Right lobe of liver (tissue), 4 donors: ENCODE measurements at regions not wholly inside any gene's neighbourhood (a gene's known extent, or its start where the extent isn't known, plus 50 kb on each side); places are given as distances from the start of the nearest gene placed in this dataset.

Source experiments
- CTCF ChIP-seq, 4 donors: fragments of 200-600 bp in 3 of 4; fragments of 450-650 bp in 1 of 4; IDR thresholded peaks; one replicate each; pipeline versions ENCODE4 v1.5.1 to v1.8.0; 2016 to 2022; ENCODE audit warnings: antibody characterized with exemption in 4 of 4, mild to moderate bottlenecking in 2 of 4
- POLR2A ChIP-seq: fragments of 450-650 bp; IDR thresholded peaks from one replicate; pipeline ENCODE4 v1.6.1; 2017; ENCODE audit warnings: antibody characterized with exemption, mild to moderate bottlenecking
- donor health status: DM: no; HTN: no; CAD: no.
- donor health status: DM: no; HTN: no; CAD: no.
- donor health status: DM: no; HTN: yes; CAD: no.

- TF ChIP-seq CTCF (IDR thresholded peaks at IDR 0.05) (no peak), POLR2A (no peak)
These were observed 661.1 kb upstream of the ZNF804A start for GRCh38 chr2:183937220-183937619.
